ENCODE measurements at regions not wholly inside any gene's neighbourhood (a gene's known extent, or its start where the extent isn't known, plus 50 kb on each side); places are given as distances from the start of the nearest gene placed in this dataset.
"Not testable (repeated sequence)": the region's sequence is repeated elsewhere in the genome, so short reads cannot be mapped to it uniquely, and the experiment has no call there.

- DNase-seq (ENCODE audit: low read depth in 2 of 2) = no peak
Observed at GRCh38 chr7:356691-357462, 66.9 kb downstream of the FOXL3 start.

DNA sequence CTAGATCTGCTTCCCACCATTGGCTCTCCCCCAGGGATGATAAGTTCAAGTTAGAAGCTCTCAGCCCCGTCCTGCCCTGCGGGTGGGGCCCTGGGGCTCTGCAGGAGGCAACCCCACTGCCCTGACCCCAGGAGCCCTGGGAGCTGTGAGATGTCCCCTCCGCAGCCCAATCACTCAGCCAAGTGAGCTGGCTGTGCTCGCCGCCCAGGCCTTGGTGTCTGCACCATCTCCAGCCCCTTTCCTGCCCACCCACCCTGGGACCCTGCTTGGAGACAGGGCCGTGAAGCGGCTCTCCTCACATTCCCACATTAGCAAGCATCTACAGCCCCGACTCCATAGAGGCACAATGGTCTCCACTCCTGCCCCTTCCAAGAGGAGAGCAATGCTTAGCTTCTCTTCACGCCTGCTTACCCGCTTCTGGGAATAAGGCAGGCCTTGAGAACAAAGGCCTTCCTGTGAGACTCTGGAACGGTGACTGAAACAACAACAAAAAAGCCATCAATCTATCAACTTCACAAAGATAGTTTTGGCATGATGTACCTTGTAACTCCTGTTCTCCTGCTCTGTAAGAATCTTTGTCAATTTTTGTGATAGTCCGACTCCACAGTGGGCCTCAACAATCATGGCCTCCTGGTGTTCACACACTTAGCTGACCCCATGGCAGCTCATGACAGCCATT lies 67.7 kb downstream of the FOXL3 start:
- no peak for DNase-seq (ENCODE audit: low read depth in 2 of 2)

- no peak for DNase-seq (ENCODE audit: low read depth in 2 of 2)
Observed at GRCh38 chr7:358352-358751, 68.4 kb downstream of the FOXL3 start.

- no peak for DNase-seq (ENCODE audit: low read depth in 2 of 2)
Observed at GRCh38 chr7:359226-359765, 69.3 kb downstream of the FOXL3 start.

GRCh38 chr7:359766-360361 lies 69.9 kb downstream of the FOXL3 start:
- no peak for DNase-seq (ENCODE audit: low read depth in 2 of 2)

GRCh38 chr7:360454-361100 lies 70.6 kb downstream of the FOXL3 start:
- peak in 1 of 2 donors; percentile 30 for DNase-seq (ENCODE audit: low read depth in 2 of 2)

GRCh38 chr7:361182-361581 lies 71.2 kb downstream of the FOXL3 start:
- DNase-seq (ENCODE audit: low read depth in 2 of 2) = not testable (repeated sequence)

GRCh38 chr7:361680-362401 lies 71.9 kb downstream of the FOXL3 start:
- no peak for DNase-seq (ENCODE audit: low read depth in 2 of 2)

DNA sequence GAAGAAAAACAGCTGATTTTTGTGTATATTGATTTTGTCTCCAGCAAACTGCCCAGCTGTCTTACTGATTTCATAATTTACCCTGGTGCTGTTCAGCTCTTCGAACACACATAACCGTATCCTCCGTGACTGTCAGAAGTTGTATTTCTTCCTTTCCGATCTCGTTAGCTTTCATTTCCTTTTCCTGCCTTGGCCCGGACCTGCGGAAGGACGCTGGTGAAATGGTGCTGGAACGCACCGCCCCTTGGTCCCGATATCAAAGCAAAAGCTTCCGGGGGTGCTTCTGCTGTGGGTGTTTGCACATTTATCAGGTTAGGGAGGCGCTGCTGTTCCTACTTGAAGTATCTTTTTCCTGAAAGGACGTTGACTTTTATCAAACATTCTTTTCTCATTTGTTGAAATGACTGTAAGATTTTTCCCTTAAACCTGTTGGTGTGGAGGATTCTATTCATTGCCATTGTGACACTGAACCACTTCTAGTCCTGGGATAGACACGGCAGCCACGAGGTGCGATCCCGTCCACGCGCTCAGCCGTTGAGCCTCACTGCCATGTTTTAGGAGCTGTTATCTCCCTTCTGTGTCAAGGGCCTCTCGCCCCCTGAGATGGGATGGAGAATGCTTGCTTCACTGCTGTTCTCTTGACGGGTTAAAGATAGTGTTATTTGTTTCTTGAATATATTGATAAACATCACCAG lies 72.6 kb downstream of the FOXL3 start:
- DNase-seq (ENCODE audit: low read depth in 2 of 2) = peak in 1 of 2 donors; percentile 34

DNA sequence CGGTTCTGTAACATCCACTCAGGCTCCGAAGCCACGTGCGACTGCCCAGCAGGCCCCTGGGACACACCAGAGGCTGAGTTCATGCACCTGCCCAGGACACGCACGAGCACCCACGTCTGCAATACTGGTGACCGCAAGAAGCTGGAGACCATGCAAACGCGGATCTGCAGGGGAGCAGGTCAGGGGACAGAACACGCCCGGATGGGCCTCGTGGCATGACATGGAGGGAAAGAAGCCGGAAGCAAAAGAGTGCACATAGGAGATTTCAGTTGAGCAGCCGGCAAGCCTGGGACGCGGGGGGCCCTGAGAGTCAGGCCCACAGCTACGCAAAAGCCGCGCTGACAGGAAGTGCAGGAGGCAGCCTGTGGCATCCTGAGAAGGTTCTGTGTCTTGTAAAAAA lies 73.7 kb downstream of the FOXL3 start:
- no peak for DNase-seq (ENCODE audit: low read depth in 2 of 2)

DNA sequence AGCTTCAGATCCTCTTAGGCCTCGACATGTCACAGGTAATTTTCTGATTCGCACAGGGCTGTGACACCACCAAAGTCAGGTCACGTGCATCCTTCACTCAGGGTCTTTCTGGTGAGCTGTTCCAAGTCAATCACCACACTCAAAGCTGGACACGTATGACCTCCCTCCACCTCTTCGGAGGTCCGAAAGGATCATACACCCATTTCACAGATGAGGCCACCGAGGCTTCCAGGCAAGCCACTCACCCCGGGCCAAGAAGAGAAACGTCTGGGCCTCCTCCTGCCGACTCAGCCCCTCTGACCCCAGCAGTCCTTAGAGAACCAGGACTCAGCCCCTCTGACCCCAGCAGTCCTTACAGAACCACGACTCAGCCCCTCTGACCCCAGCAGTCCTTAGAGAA lies 74.6 kb downstream of the FOXL3 start:
- no peak for DNase-seq (ENCODE audit: low read depth in 2 of 2)

DNA sequence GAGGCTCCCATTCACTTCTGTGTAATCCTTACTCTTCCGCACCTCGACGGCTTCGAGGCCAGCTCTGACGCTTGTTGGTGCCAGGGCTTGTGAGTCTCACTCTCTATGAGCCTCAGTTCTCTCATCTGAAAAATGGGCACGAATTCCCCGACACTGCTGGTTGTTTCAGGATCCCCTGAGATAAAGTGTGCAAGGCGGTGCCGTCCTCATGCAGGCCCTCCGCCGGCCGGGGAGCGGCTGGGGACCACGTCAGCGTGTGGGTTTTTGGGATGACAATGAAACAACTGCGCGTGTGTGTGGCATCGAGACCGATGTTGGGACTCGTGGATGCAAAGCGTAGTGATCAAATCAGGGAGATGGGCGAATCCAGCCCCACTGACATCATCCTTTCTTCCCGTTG lies 75.6 kb downstream of the FOXL3 start:
- no peak for DNase-seq (ENCODE audit: low read depth in 2 of 2)

DNA sequence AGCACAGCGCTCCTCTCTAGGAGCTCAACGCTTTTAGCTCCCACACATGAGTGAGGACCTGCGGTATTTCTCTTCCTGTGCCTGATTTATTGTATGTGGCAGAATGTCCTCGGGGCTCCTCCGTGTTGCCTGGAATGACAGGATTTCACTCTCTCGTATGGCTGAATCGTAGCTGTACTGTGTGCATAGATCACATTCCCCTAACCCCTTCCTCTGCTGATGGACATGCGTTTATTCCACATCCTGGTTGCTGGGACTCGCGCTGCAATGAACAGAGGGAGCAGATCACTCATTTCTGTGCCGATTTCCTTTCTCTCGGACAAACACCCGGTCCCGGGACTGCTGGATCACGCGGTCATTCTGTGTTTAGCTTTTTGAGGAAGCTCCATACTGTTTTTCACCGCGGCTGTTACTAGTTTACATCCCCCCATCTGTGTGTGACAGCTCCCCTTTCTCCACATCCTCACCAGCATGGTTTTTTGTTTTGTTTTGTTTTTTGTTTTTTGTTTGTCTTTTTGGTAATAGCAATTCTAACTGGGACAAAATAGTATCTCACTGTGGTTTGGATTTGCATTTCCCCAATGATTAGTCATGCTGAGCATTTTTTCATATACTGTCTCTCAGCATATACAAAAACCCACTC lies 76.3 kb downstream of the FOXL3 start:
- DNase-seq (ENCODE audit: low read depth in 2 of 2) = no peak

DNA sequence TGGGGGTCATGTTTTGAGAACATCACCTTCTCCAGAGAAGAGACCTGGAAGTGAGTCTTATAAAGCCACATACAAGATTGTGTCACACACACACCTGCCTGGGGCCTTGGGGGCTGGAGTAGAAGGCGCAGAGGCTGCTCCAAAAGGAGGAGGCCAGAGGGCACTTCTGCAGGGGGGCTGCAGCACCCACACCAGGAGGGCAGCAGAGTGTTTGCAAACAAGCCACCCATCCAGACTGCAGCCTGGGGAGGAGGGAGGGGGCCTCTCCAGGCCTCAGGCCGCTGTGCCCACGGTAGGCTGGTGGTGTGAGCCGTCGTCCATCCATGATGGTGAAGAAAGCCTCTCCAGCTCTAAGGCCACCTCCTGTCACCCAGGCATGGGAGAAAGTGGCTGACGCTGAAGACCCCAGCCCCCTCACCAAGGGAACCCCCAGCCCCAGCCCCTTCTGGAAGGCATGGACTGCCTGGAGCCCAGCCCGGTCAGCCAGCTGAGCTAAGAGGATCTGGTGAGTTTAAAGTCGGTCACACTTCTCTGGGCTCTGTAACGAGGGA lies 77.5 kb downstream of the FOXL3 start:
- DNase-seq (ENCODE audit: low read depth in 2 of 2) = no peak

DNA sequence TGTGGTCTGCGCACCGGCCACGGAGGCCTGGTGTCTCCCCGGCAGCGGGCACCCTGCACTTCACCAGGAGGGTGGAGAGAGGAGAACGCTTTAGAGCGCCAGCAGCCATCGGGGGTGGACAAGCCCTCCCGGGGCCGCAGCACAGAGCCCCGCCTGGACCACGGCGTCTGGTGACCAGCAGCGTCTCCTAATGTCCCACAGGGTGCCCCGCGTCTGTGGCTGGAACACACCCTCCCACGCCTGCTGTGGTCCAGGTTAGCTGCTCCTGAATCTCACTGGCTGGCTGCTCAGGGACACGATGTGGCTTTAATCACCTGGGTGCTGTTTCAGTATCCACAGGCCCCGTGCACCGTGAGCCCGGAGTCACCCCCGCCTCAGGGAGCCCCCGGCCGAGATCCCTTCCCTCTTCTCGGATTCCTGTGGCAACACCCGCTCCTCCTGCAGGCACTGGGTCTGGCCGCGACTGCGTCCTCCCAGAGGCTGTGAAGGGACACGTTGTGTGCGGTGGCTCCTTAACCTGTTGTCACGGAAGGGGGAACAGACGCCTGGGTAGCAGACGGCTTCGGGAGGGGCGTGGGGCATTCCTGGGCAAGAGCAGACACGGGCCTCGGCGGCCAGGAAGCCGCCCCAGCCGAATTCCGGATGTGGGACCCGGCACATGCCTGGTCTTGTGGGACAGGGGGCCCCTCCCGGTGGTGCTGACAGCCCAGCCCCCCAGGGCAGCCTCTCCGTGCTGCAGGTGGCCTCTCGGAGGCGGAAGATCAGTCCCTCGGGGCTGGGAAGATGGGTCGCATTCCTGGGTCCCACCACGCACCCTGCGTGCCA lies 78.9 kb downstream of the FOXL3 start:
- no peak for DNase-seq (ENCODE audit: low read depth in 2 of 2)

DNA sequence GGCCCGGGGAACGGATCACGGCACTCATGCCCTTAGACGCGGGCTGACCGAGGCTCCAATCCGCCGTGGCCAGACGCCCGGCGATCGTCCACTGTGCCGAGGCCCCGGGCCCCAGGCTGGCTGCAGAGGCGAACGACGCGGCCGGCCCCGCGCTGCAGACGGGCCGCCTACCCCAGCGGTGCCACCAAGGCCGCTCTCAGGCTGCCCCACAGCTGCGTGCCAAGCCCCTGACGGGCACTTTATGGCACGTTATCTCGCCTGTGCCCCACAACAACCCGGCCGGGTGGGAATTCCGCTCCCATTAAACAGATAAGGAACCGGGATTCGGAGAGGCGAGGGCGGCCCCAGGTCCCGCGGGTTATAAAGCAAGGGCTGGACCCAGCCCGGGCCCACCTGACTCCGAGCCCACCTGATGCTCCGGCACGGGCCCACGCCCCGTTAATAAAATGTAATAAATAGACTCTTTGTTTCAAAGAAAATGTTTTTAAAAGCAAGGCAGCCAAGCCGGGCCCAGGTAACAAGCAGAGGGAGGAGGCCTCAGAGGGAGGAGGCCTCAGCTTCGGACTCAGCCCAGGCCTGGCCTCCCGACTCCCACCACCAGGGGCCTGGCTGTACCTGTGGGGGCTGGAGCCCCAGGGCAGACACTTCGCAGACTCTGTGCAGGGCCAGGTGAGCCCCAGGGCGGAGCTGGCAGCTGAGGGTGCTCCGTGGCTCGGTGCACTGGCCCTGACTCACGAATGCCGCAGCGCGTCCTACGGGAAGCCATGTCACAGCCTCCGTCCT lies 79.7 kb downstream of the FOXL3 start:
- DNase-seq (ENCODE audit: low read depth in 2 of 2) = no peak

GRCh38 chr7:370259-370625 lies 80.3 kb downstream of the FOXL3 start:
- no peak for DNase-seq (ENCODE audit: low read depth in 2 of 2)

DNA sequence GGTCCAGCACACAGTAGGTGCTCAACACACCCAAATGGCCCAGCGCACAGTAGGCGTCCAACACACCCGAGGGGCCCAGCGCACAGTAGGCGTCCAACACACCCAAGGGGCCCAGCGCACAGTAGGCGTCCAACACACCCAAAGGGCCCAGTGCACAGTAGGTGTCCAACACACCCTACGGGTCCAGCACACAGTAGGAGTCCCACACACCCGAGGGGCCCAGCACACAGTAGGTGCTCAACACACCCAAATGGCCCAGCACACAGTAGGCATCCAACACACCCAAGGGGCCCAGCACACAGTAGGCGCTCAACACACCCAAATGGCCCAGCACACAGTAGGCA lies 80.8 kb downstream of the FOXL3 start:
- DNase-seq (ENCODE audit: low read depth in 2 of 2) = no peak

Data from stimulated activated CD8-positive, alpha-beta memory T cell treated with anti-CD3 and anti-CD28 coated beads, Interleukin-2, amount 100 ng/mL, for 48 hours (primary cell).